Natural killer cell treated with Interleukin-12 subunit alpha and Interleukin-12 subunit beta and Interleukin-15 and Interleukin-18, amount 100 ng/mL, for 72 hours (primary cell): ENCODE measurements at regions not wholly inside any gene's neighbourhood (a gene's known extent, or its start where the extent isn't known, plus 50 kb on each side); places are given as distances from the start of the nearest gene placed in this dataset.

Source experiments
- ATAC-seq, 2 donors: fragments of 150-1000 bp; cut with Tn5 transposase in 1 of 2; sonication (Bioruptor Pico), chemical (Tn5 transposase) in 1 of 2; 2 replicates each; pipeline ENCODE4 v1.10.0; 2021
- DNase-seq: peaks from one replicate; pipeline ENCODE4 v3.0.0; 2022; ENCODE audit warnings: low spot score
- H3K27ac Mint-ChIP-seq, 2 donors: 1 replicate in 1 of 2; 2 replicates in 1 of 2; pipeline ENCODE4 v1.8.0; 2022; ENCODE audit warnings: mixed read lengths in 2 of 2, mild to moderate bottlenecking in 1 of 2, moderate library complexity in 1 of 2
- H3K27me3 Mint-ChIP-seq, 2 donors: 1 replicate in 1 of 2; 2 replicates in 1 of 2; pipeline ENCODE4 v1.8.0; 2022; ENCODE audit warnings: mixed read lengths in 2 of 2
- H3K36me3 Mint-ChIP-seq: one replicate; pipeline ENCODE4 v1.8.0; 2022; ENCODE audit warnings: mixed read lengths
- H3K4me1 Mint-ChIP-seq, 2 donors: 1 replicate in 1 of 2; 2 replicates in 1 of 2; pipeline ENCODE4 v1.8.0; 2022; ENCODE audit warnings: low read depth in 2 of 2, mixed read lengths in 2 of 2, mild to moderate bottlenecking in 1 of 2
- H3K4me3 Mint-ChIP-seq: one replicate; pipeline ENCODE4 v1.8.0; 2022; ENCODE audit warnings: mixed read lengths
- H3K9me3 Mint-ChIP-seq: 2 replicates; pipeline ENCODE4 v1.8.0; 2022; ENCODE audit warnings: mixed read lengths

- H3K4me1 Mint-ChIP-seq, result no peaks in the 10 kb centered on the region
- ATAC-seq (no peak), DNase-seq (no peak)
- H3K9me3 Mint-ChIP-seq, result no peaks in the 10 kb centered on the region
- H3K4me3 Mint-ChIP-seq, result no peak overlapping the region
- H3K27me3 Mint-ChIP-seq, result peaks cover 12 to 17% of the 10 kb centered on the region in 2 donors
- no peaks in the 10 kb centered on the region for H3K36me3 Mint-ChIP-seq
- no peak overlapping the region for H3K27ac Mint-ChIP-seq
These were observed 287.4 kb downstream of the HAPSTR1 start for GRCh38 chr16:9378876-9379275.

GRCh38 chr16:9380221-9380620 is 288.8 kb downstream of the HAPSTR1 start:
- H3K36me3 Mint-ChIP-seq, result no peaks in the 10 kb centered on the region
- ATAC-seq (no peak), DNase-seq (no peak)
- no peaks in the 10 kb centered on the region for H3K4me1 Mint-ChIP-seq
- H3K27me3 Mint-ChIP-seq, result peaks cover 12 to 17% of the 10 kb centered on the region in 2 donors
- no peaks in the 10 kb centered on the region for H3K9me3 Mint-ChIP-seq
- no peak overlapping the region for H3K4me3 Mint-ChIP-seq
- H3K27ac Mint-ChIP-seq, result no peak overlapping the region

GRCh38 chr16:9381399-9381798 is 290.0 kb downstream of the HAPSTR1 start:
- Mint-ChIP-seq H3K36me3 (no peaks in the 10 kb centered on the region), H3K27ac (no peak overlapping the region), H3K9me3 (no peaks in the 10 kb centered on the region), H3K4me1 (no peaks in the 10 kb centered on the region), H3K4me3 (no peak overlapping the region), H3K27me3 (peaks cover 12 to 17% of the 10 kb centered on the region in 2 donors)
- ATAC-seq, result no peak
- no peak for DNase-seq

- no peaks in the 10 kb centered on the region for H3K36me3 Mint-ChIP-seq
- no peaks in the 10 kb centered on the region for H3K4me1 Mint-ChIP-seq
- peaks cover 12 to 15% of the 10 kb centered on the region in 2 donors for H3K27me3 Mint-ChIP-seq
- H3K27ac Mint-ChIP-seq, result no peak overlapping the region
- no peak overlapping the region for H3K4me3 Mint-ChIP-seq
- H3K9me3 Mint-ChIP-seq, result no peaks in the 10 kb centered on the region
- DNase-seq (no peak), ATAC-seq (no peak)
These were observed 290.5 kb downstream of the HAPSTR1 start for GRCh38 chr16:9381905-9382304.

- Mint-ChIP-seq H3K4me3 (no peak overlapping the region), H3K27ac (no peak overlapping the region), H3K4me1 (no peaks in the 10 kb centered on the region), H3K36me3 (no peaks in the 10 kb centered on the region), H3K9me3 (no peaks in the 10 kb centered on the region), H3K27me3 (peaks cover 6 to 7% of the 10 kb centered on the region in 2 donors)
- ATAC-seq (no peak), DNase-seq (no peak)
These were observed 291.8 kb downstream of the HAPSTR1 start for GRCh38 chr16:9383281-9383680.

GRCh38 chr16:9384141-9384540 is 292.7 kb downstream of the HAPSTR1 start:
- Mint-ChIP-seq H3K27me3 (peaks cover 3 to 14% of the 10 kb centered on the region in 2 donors), H3K27ac (no peak overlapping the region), H3K4me1 (no peaks in the 10 kb centered on the region), H3K36me3 (no peaks in the 10 kb centered on the region), H3K9me3 (peaks cover 6% of the 10 kb centered on the region), H3K4me3 (no peak overlapping the region)
- no peak for DNase-seq
- no peak for ATAC-seq

GRCh38 chr16:9389543-9390207 is 298.2 kb downstream of the HAPSTR1 start:
- no peaks in the 10 kb centered on the region for H3K4me1 Mint-ChIP-seq
- H3K4me3 Mint-ChIP-seq, result no peak overlapping the region
- DNase-seq (no peak), ATAC-seq (no peak)
- peaks cover 0 to 16% of the 10 kb centered on the region in 2 donors for H3K27me3 Mint-ChIP-seq
- H3K36me3 Mint-ChIP-seq, result no peaks in the 10 kb centered on the region
- H3K9me3 Mint-ChIP-seq, result peaks cover 7% of the 10 kb centered on the region
- no peak overlapping the region for H3K27ac Mint-ChIP-seq

- no peak overlapping the region for H3K4me3 Mint-ChIP-seq
- DNase-seq (no peak), ATAC-seq (no peak)
- H3K4me1 Mint-ChIP-seq, result no peaks in the 10 kb centered on the region
- peaks cover 11% of the 10 kb centered on the region for H3K9me3 Mint-ChIP-seq
- no peaks in the 10 kb centered on the region for H3K36me3 Mint-ChIP-seq
- no peak overlapping the region for H3K27ac Mint-ChIP-seq
- peaks cover 0 to 16% of the 10 kb centered on the region in 2 donors for H3K27me3 Mint-ChIP-seq
These were observed 301.5 kb downstream of the HAPSTR1 start for GRCh38 chr16:9392956-9393355.

- Mint-ChIP-seq H3K4me3 (no peak overlapping the region), H3K4me1 (no peaks in the 10 kb centered on the region)
These were observed 302.1 kb downstream of the HAPSTR1 start for GRCh38 chr16:9393591-9393990.

GRCh38 chr16:9395958-9396359 is 304.5 kb downstream of the HAPSTR1 start:
- Mint-ChIP-seq H3K4me3 (no peak overlapping the region), H3K36me3 (no peaks in the 10 kb centered on the region), H3K4me1 (no peaks in the 10 kb centered on the region), H3K27ac (no peak overlapping the region), H3K27me3 (peaks cover 0 to 7% of the 10 kb centered on the region in 2 donors), H3K9me3 (peaks cover 3% of the 10 kb centered on the region)
- DNase-seq, result no peak
- ATAC-seq, result no peak

More at GRCh38 chr16:9393591-9393990, 302.1 kb downstream of the HAPSTR1 start:
- H3K27me3 Mint-ChIP-seq, result peaks cover 0 to 13% of the 10 kb centered on the region in 2 donors
- ATAC-seq, result no peak
- no peak for DNase-seq
- peaks cover 10% of the 10 kb centered on the region for H3K9me3 Mint-ChIP-seq
- no peak overlapping the region for H3K27ac Mint-ChIP-seq
- H3K36me3 Mint-ChIP-seq, result no peaks in the 10 kb centered on the region

- Mint-ChIP-seq H3K36me3 (no peaks in the 10 kb centered on the region), H3K4me1 (no peaks in the 10 kb centered on the region), H3K27ac (no peak overlapping the region), H3K27me3 (peaks cover 0 to 2% of the 10 kb centered on the region in 2 donors), H3K9me3 (peaks cover 4% of the 10 kb centered on the region), H3K4me3 (no peak overlapping the region)
- no peak for ATAC-seq
- no peak for DNase-seq
These were observed 308.1 kb downstream of the HAPSTR1 start for GRCh38 chr16:9399573-9399972.

- Mint-ChIP-seq H3K27ac (no peak overlapping the region), H3K27me3 (peaks cover 2 to 4% of the 10 kb centered on the region in 2 donors), H3K4me1 (no peaks in the 10 kb centered on the region), H3K9me3 (peaks cover 9% of the 10 kb centered on the region), H3K36me3 (no peaks in the 10 kb centered on the region), H3K4me3 (no peak overlapping the region)
- no peak for ATAC-seq
- no peak for DNase-seq
These were observed 309.7 kb downstream of the HAPSTR1 start for GRCh38 chr16:9401173-9401572.

GRCh38 chr16:9402293-9402860 is 310.9 kb downstream of the HAPSTR1 start:
- DNase-seq, result no peak
- Mint-ChIP-seq H3K27ac (no peak overlapping the region), H3K9me3 (peaks cover 6% of the 10 kb centered on the region), H3K4me1 (no peaks in the 10 kb centered on the region), H3K4me3 (no peak overlapping the region), H3K36me3 (no peaks in the 10 kb centered on the region), H3K27me3 (peaks cover 2 to 7% of the 10 kb centered on the region in 2 donors)
- no peak for ATAC-seq

- H3K27me3 Mint-ChIP-seq, result peaks cover 2 to 7% of the 10 kb centered on the region in 2 donors
- no peaks in the 10 kb centered on the region for H3K36me3 Mint-ChIP-seq
- peak in 1 of 2 donors; percentile 46 for ATAC-seq
- H3K9me3 Mint-ChIP-seq, result peaks cover 6% of the 10 kb centered on the region
- H3K27ac Mint-ChIP-seq, result no peak overlapping the region
- H3K4me3 Mint-ChIP-seq, result no peak overlapping the region
- H3K4me1 Mint-ChIP-seq, result no peaks in the 10 kb centered on the region
- no peak for DNase-seq
These were observed 313.4 kb downstream of the HAPSTR1 start for GRCh38 chr16:9404811-9405210.
